GM12878 (cell line): ENCODE measurements at regions not wholly inside any gene's neighbourhood (a gene's known extent, or its start where the extent isn't known, plus 50 kb on each side); places are given as distances from the start of the nearest gene placed in this dataset.
A peak's percentile ranks its signal among the peaks of the same experiment; 100 is the strongest.

ENCODE experiments used
- ATAC-seq: fragments of 200-7000 bp; cut with Tn5 transposase; 3 replicates; pipeline ENCODE4 v1.9.1; 2020; ENCODE audit warnings: mild to moderate bottlenecking, moderate library complexity
- BruUV-seq: library from RNA; stranded (reverse); fragments of 400-500 nt; replicated peaks from 2 replicates; lab custom pipeline; 2021; lab: Mats Ljungman, UMichigan
- CTCF ChIA-PET: fragments of 300-600 bp; sonication (Branson Sonifier 250); formaldehyde crosslinking; extraction: SDS; loops from one replicate; lab custom pipeline; 2021; ENCODE audit warnings: inconsistent platforms; lab: Yijun Ruan, JAX
- POLR2A ChIA-PET: fragments of 350-600 bp; formaldehyde crosslinking; extraction: SDS; loops from one replicate; lab custom pipeline; 2021; ENCODE audit warnings: inconsistent platforms; lab: Charles Lee
- RAD21 ChIA-PET: fragments of 300-600 bp; sonication (Branson Sonifier 250); formaldehyde crosslinking; loops from one replicate; lab custom pipeline; 2023; ENCODE audit warnings: antibody characterized with exemption; ENCODE audit not compliant: unreplicated experiment; lab: Charles Lee
- SMC1A ChIA-PET: fragments of 300-600 bp; sonication (Branson Sonifier 250); formaldehyde crosslinking; loops from one replicate; lab custom pipeline; 2023; ENCODE audit not compliant: unreplicated experiment, uncharacterized antibody; lab: Charles Lee
- DNase-seq: peaks from one replicate; pipeline ENCODE4 v3.0.0-alpha.2; 2011; ENCODE audit warnings: low read depth, low spot score
- FAIRE-seq: peaks from 3 replicates; lab custom pipeline; 2011; peaks lifted over from hg19 to GRCh38; lab: Jason Lieb, UNC
- H2AFZ ChIP-seq: 2 replicates; pipeline ENCODE4 v1.6.0; 2011; ENCODE audit warnings: low read depth, low read length, control low read depth; ENCODE audit not compliant: control insufficient read depth
- H3K27ac ChIP-seq: 2 replicates; pipeline ENCODE4 v1.5.1; 2011; ENCODE audit warnings: control low read depth; ENCODE audit not compliant: control insufficient read depth, insufficient read depth
- H3K27me3 ChIP-seq, 2 experiments: replicated peaks in 1 of 2; 2 replicates each; pipeline versions ENCODE4 v1.6.0 to v1.6.1; 2011; ENCODE audit warnings: low read length in 1 of 2; ENCODE audit not compliant: control insufficient read depth in 2 of 2, insufficient read depth in 2 of 2
- H3K36me3 ChIP-seq, 2 experiments: 2 replicates each; pipeline ENCODE4 v1.5.1; 2011; ENCODE audit warnings: low read length in 1 of 2; ENCODE audit not compliant: control insufficient read depth in 2 of 2, insufficient read depth in 2 of 2
- H3K4me1 ChIP-seq: 2 replicates; pipeline ENCODE4 v1.6.1; 2011; ENCODE audit warnings: mild to moderate bottlenecking, low read length, moderate library complexity, mixed read lengths; ENCODE audit not compliant: control insufficient read depth, insufficient read depth
- H3K4me2 ChIP-seq: 2 replicates; pipeline ENCODE4 v1.6.0; 2011; ENCODE audit warnings: control low read depth; ENCODE audit not compliant: control insufficient read depth, insufficient read depth
- H3K4me3 ChIP-seq: fragments of 200-600 bp; sonication (generic); 2 replicates; pipeline ENCODE4 v1.5.1; 2016
- H3K79me2 ChIP-seq: 2 replicates; pipeline ENCODE4 v1.6.0; 2011; ENCODE audit warnings: low read length; ENCODE audit not compliant: control insufficient read depth, insufficient read depth
- H3K9ac ChIP-seq: 2 replicates; pipeline ENCODE4 v1.8.0; 2011; ENCODE audit warnings: low read length, control low read depth, mixed read lengths; ENCODE audit not compliant: control insufficient read depth, insufficient read depth
- H3K9me3 ChIP-seq: replicated peaks from 3 replicates; pipeline ENCODE4 v1.5.1; 2011; ENCODE audit warnings: mild to moderate bottlenecking, low read length; ENCODE audit not compliant: control insufficient read depth, insufficient read depth
- H4K20me1 ChIP-seq: 2 replicates; pipeline ENCODE4 v1.6.0; 2011; ENCODE audit not compliant: control insufficient read depth, insufficient read depth
- BCLAF1 ChIP-seq: fragments of 450-650 bp; IDR thresholded peaks from 2 replicates; pipeline ENCODE4 v1.6.1; 2017; ENCODE audit warnings: antibody characterized with exemption, mild to moderate bottlenecking, moderate library complexity
- CBX3 ChIP-seq: fragments of 200-600 bp; sonication (generic); IDR thresholded peaks from 2 replicates; pipeline ENCODE4 v1.6.1; 2016; ENCODE audit warnings: low read depth, borderline replicate concordance
- CEBPZ ChIP-seq: fragments of 150-350 bp; IDR thresholded peaks from 2 replicates; pipeline ENCODE4 v1.6.1; 2016; ENCODE audit warnings: low read depth, low read length
- E2F8 ChIP-seq: fragments of 450-650 bp; IDR thresholded peaks from 2 replicates; pipeline ENCODE4 v1.6.1; 2018; ENCODE audit warnings: mild to moderate bottlenecking, low read depth, moderate library complexity; ENCODE audit not compliant: partially characterized antibody
- EGR1 ChIP-seq, 2 experiments: IDR thresholded peaks; 1 replicate in 1 of 2; 2 replicates in 1 of 2; pipeline ENCODE4 v1.6.1; 2011 to 2012; ENCODE audit warnings: low read depth in 2 of 2, low read length in 2 of 2, borderline replicate concordance in 1 of 2, mild to moderate bottlenecking in 1 of 2, moderate library complexity in 1 of 2
- ETV6 ChIP-seq, 2 experiments: fragments of 450-650 bp in 1 of 2; IDR thresholded peaks in 1 of 2; conservative IDR thresholded peaks in 1 of 2; 2 replicates each; pipeline ENCODE4 v1.6.1; 2014; ENCODE audit warnings: antibody characterized with exemption in 1 of 2, borderline replicate concordance in 1 of 2, low read depth in 1 of 2, mild to moderate bottlenecking in 1 of 2, moderate library complexity in 1 of 2
- LARP7 ChIP-seq: fragments of 450-650 bp; IDR thresholded peaks from 2 replicates; pipeline ENCODE4 v1.6.1; 2017; ENCODE audit warnings: mild to moderate bottlenecking
- MYC ChIP-seq: IDR thresholded peaks from 2 replicates; pipeline ENCODE4 v1.6.1; 2011; ENCODE audit warnings: mild to moderate bottlenecking, low read length, moderate library complexity, inconsistent platforms; ENCODE audit not compliant: insufficient read depth, insufficient replicate concordance, insufficient read length, severe bottlenecking
- STAT3 ChIP-seq: IDR thresholded peaks from 2 replicates; pipeline ENCODE4 v1.6.1; 2011; ENCODE audit warnings: low read depth, low read length, improper control_type of control experiment
- TAF1 ChIP-seq: IDR thresholded peaks from 2 replicates; pipeline ENCODE4 v1.6.1; 2011; ENCODE audit warnings: mild to moderate bottlenecking, low read depth, low read length, borderline replicate concordance
- WGBS: methylation state at CpG from one replicate; pipeline ENCODE4 v1.1.6; 2016; ENCODE audit warnings: low lambda C conversion rate; ENCODE audit not compliant: insufficient replicate concordance, insufficient coverage; ENCODE audit errors: missing lambda C conversion rate; 5-methylcytosine and 5-hydroxymethylcytosine counted together
- in situ Hi-C: fragments of 300-500 bp; cut with MboI; formaldehyde crosslinking; loops from 9 replicates; pipeline ENCODE4 v1.14.3; 2018; ENCODE audit warnings: mixed read lengths
- intact Hi-C: fragments of 100-400 bp; cut with micrococcal nuclease; formaldehyde crosslinking; loops from one replicate; pipeline ENCODE4 v1.14.2; 2022; ENCODE audit not compliant: unreplicated experiment

- H3K27ac ChIP-seq = peak overlapping the region; percentile 99
- H2AFZ ChIP-seq = peak overlapping the region; percentile 36
- TF ChIP-seq CEBPZ (no peak), LARP7 (no peak), BCLAF1 (no peak), MYC (peak; percentile 96), ETV6 (conservative IDR thresholded peaks at IDR 0.05 in 1 of 2, IDR thresholded peaks at IDR 0.05 in 1 of 2; ENCODE audit: borderline replicate concordance in 1 of 2, low read depth in 1 of 2) (peak in 1 of 2 experiments; percentile 73; a peak in 2 of 4 replicates), STAT3 (no peak), TAF1 (no peak; the same call in 1 of the 2 replicates), E2F8 (no peak), EGR1 (IDR thresholded peaks at IDR 0.05; ENCODE audit: borderline replicate concordance in 1 of 2, low read depth in 2 of 2, low read length in 2 of 2) (no peak), CBX3 (no peak)
These were observed 113.7 kb downstream of the B3GNT2 start for GRCh38 chr2:62309465-62310091.

More at GRCh38 chr2:62309465-62310091, 113.7 kb downstream of the B3GNT2 start:
- Histone ChIP-seq H3K9ac (peak overlapping the region; percentile 77), H3K79me2 (peaks cover 32% of the 10 kb centered on the region), H3K36me3 (no peaks in the 10 kb centered on the region), H4K20me1 (no peaks in the 10 kb centered on the region), H3K9me3 (no peaks in the 10 kb centered on the region), H3K27me3 (no peaks in the 10 kb centered on the region), H3K4me2 (peak overlapping the region; percentile 63), H3K4me3 (no peak overlapping the region; the same call in 1 of the 2 replicates), H3K4me1 (peaks cover 89% of the 10 kb centered on the region)
- DNase-seq (peak; percentile 99), ATAC-seq (peak; percentile 51), FAIRE-seq (peak; percentile 74)
- RAD21 ChIA-PET = interaction anchor here (0.5 to 10.6 kb wide), 28 partner anchors 9 to 316 kb away, joined by 3 to 126 read pairs (median 7); partner anchors contain the start of gene B3GNT2
- intact Hi-C loops = loop anchor here (2.0 to 10.0 kb wide), 3 partner anchors 31 to 395 kb away; no protein-coding TSS in a partner anchor
- SMC1A ChIA-PET = interaction anchor here (0.6 to 26.8 kb wide), 31 partner anchors 8 to 632 kb away, joined by 3 to 467 read pairs (median 5); no protein-coding TSS in a partner anchor
- BruUV-seq = TSS peak; percentile 95
- under 1% methylated on average over 17 of the region's 17 CpGs for WGBS
- CTCF ChIA-PET = interaction anchor here (0.6 to 4.0 kb wide), 16 partner anchors 9 to 317 kb away, joined by 3 to 17 read pairs (median 4); no protein-coding TSS in a partner anchor
- in situ Hi-C loops = loop anchor here (5.0 kb wide), 1 partner anchor 167 kb away; no protein-coding TSS in a partner anchor
- POLR2A ChIA-PET = interaction anchor here (1.1 to 6.3 kb wide), 9 partner anchors 10 to 180 kb away, joined by 3 to 49 read pairs (median 6); no protein-coding TSS in a partner anchor
